ENCODE measurements at regions not wholly inside any gene's neighbourhood (a gene's known extent, or its start where the extent isn't known, plus 50 kb on each side); places are given as distances from the start of the nearest gene placed in this dataset.

- TF ChIP-seq CTCF (IDR thresholded peaks at IDR 0.05; ENCODE audit: low read depth, low read length) (no peak), EZH2phosphoT487 (IDR thresholded peaks at IDR 0.05; ENCODE audit: low read depth) (no peak)
These were observed 75.1 kb upstream of the TWIST2 start for GRCh38 chr2:238772635-238773297.
